Esophagus squamous epithelium (tissue), 5 donors: ENCODE measurements at regions not wholly inside any gene's neighbourhood (a gene's known extent, or its start where the extent isn't known, plus 50 kb on each side); places are given as distances from the start of the nearest gene placed in this dataset.

Experiments used
- DNase-seq: peaks from one replicate; lab custom pipeline; 2025; lab: John Stamatoyannopoulos, UW
- H3K27ac ChIP-seq, 4 donors: fragments of 200-600 bp; sonication (generic); one replicate each; pipeline ENCODE4 v1.5.1; 2016 to 2019; ENCODE audit warnings: mild to moderate bottlenecking in 1 of 4
- H3K27me3 ChIP-seq, 4 donors: fragments of 200-600 bp; sonication (generic); 1 replicate in 3 of 4; 2 replicates in 1 of 4; pipeline versions ENCODE4 v1.5.1 to v1.6.0; 2017 to 2021; ENCODE audit warnings: antibody characterized with exemption in 1 of 4
- H3K36me3 ChIP-seq, 3 donors: fragments of 200-600 bp; sonication (generic); one replicate each; pipeline ENCODE4 v1.5.1; 2016 to 2019
- H3K4me1 ChIP-seq, 3 donors: fragments of 200-600 bp; sonication (generic); one replicate each; pipeline ENCODE4 v1.5.1; 2017 to 2019
- H3K4me3 ChIP-seq, 4 donors: fragments of 200-600 bp; sonication (generic); 1 replicate in 3 of 4; 2 replicates in 1 of 4; pipeline ENCODE4 v1.5.1; 2016 to 2019; ENCODE audit warnings: mild to moderate bottlenecking in 2 of 4, moderate library complexity in 1 of 4
- H3K9me3 ChIP-seq, 3 donors: fragments of 200-600 bp; sonication (generic); one replicate each; pipeline ENCODE4 v1.5.1; 2016 to 2019
- POLR2A ChIP-seq, 4 donors: fragments of 450-650 bp; IDR thresholded peaks; one replicate each; pipeline ENCODE4 v1.6.1; 2017; ENCODE audit warnings: antibody characterized with exemption in 4 of 4, mild to moderate bottlenecking in 4 of 4, moderate library complexity in 3 of 4
- WGBS, 2 donors: methylation state at CpG; one replicate each; pipeline ENCODE4 v1.1.5; 2018; 5-methylcytosine and 5-hydroxymethylcytosine counted together
- intact Hi-C: fragments of 100-400 bp; cut with DNase I; formaldehyde crosslinking; loops from one replicate; pipeline ENCODE4 v1.15.0; 2022
- TF ChIP-seq, protein P1 (sequence below), 6 experiments: fragments of 450-650 bp in 4 of 6; fragments of 200-600 bp in 2 of 6; sonication (generic) in 2 of 6; IDR thresholded peaks; one replicate each; pipeline ENCODE4 v1.5.1; 2016 to 2019; ENCODE audit warnings: antibody characterized with exemption in 6 of 6, mild to moderate bottlenecking in 4 of 6, moderate library complexity in 4 of 6
- donor health status: DM: yes; HTN: yes; CAD: no.

DNA sequence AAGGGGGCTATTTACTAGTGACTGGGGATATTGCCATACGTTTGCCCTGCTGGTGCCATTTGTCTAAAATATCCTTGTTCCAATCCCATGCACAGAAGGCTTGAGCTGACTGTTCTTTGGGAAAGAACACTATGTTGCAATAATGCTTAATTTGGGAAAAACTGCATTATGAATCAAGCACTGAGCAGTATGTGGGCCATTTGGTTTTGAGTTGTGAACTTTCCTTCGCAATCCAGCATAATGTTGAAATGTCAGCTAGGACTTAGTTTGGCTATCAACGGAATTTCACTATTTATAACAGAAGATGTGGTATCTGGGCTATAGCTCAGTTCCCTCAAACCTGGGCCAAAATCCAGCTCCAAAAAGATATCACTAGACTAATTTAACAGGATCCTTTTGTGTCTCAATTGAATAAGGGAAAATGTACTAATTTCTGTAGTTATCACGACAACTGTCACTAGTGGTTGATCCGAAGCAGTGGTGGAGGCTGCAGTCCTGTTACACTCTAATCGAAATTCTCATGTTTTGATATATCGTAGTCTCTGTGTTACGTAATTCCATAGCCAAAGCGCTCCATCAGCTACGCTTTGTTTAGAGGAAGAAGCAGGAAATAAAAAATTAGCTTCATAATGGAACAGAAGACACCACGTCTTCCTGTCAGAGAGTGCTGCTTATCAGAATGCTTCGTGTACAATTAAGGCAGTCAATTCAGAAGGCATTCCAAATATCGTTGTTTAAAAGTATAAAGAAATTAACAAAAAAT lies 686.8 kb upstream of the SALL3 start:
- Histone ChIP-seq H3K27ac (peak overlapping the region in 2 of 4 donors; percentile 18 to 61), H3K9me3 (no peaks in the 10 kb centered on the region), H3K27me3 (no peaks in the 10 kb centered on the region), H3K4me1 (peaks cover 0 to 12% (median 0%) of the 10 kb centered on the region in 3 donors), H3K4me3 (peak overlapping the region in 3 of 4 donors; percentile 12 to 55 (median 24)), H3K36me3 (no peaks in the 10 kb centered on the region)
- WGBS, 2 donors = 58 to 64% methylated on average over 13 of the region's 13 CpGs
- intact Hi-C loops = no loop called here
- TF ChIP-seq POLR2A (IDR thresholded peaks at IDR 0.05) = no peak
- TF ChIP-seq, protein P1, sequence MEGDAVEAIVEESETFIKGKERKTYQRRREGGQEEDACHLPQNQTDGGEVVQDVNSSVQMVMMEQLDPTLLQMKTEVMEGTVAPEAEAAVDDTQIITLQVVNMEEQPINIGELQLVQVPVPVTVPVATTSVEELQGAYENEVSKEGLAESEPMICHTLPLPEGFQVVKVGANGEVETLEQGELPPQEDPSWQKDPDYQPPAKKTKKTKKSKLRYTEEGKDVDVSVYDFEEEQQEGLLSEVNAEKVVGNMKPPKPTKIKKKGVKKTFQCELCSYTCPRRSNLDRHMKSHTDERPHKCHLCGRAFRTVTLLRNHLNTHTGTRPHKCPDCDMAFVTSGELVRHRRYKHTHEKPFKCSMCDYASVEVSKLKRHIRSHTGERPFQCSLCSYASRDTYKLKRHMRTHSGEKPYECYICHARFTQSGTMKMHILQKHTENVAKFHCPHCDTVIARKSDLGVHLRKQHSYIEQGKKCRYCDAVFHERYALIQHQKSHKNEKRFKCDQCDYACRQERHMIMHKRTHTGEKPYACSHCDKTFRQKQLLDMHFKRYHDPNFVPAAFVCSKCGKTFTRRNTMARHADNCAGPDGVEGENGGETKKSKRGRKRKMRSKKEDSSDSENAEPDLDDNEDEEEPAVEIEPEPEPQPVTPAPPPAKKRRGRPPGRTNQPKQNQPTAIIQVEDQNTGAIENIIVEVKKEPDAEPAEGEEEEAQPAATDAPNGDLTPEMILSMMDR (IDR thresholded peaks at IDR 0.05) = no peak
- no peak for DNase-seq

DNA sequence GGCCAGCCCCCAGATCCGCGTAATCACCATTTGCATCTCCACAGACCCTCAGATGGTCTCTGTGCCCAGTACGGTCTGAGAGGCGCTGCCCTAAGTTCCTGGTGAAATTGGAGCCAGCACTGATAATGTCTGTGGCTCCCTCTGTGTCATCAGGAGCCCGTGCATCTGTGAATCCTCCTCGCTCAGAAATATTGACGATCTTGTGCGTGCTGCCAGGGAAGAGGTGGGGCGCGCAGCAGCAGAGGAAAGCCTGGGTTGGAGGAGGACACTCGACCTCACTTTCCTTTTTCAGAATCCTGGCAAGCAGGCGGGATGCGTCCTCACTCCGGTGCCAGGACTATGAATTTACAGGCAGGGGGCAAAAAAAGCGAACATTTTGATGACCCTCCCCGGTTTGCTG lies 686.1 kb upstream of the SALL3 start:
- 52 to 64% methylated on average over 12 to 16 of the region's 16 CpGs for WGBS, 2 donors
- H3K27ac ChIP-seq = peak overlapping the region in 2 of 4 donors; percentile 18 to 61
- TF ChIP-seq, protein P1 (IDR thresholded peaks at IDR 0.05) = no peak
- no peak for TF ChIP-seq POLR2A (IDR thresholded peaks at IDR 0.05)
- no peaks in the 10 kb centered on the region for H3K27me3 ChIP-seq
- H3K36me3 ChIP-seq = no peaks in the 10 kb centered on the region
- H3K4me3 ChIP-seq = peak overlapping the region in 3 of 4 donors; percentile 12 to 55 (median 24)
- no peak for DNase-seq
- intact Hi-C loops = no loop called here
- H3K4me1 ChIP-seq = peaks cover 0 to 12% (median 0%) of the 10 kb centered on the region in 3 donors
- H3K9me3 ChIP-seq = no peaks in the 10 kb centered on the region

DNA sequence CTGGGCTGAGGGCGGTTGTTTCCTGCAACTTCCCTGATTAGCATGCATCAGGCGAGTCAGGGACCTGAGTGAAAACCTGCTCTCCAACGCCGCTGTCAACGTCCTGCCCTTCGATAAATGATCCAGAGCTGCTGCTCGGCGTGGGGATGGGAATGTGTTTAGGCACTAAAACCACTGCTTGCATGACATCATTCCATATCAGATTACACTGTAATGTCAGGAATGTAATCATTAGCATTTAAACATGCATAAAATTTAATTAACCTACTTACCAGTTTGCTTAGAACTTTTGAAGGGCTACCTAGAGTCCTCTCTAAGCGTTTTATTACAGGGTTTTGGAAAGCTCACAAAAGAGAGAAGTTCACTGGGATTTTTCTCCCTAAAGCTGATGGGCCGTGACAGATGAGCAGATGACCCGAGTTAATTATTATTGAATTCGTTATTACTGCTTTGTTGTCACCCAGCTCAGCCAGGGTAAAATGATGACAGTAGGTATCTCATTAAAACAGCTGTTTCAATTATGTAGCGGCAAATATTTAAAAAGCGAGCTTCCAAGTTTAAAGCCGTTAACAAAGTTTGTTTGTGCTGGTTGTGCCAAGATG lies 685.6 kb upstream of the SALL3 start:
- Histone ChIP-seq H3K9me3 (no peaks in the 10 kb centered on the region), H3K4me1 (peaks cover 0 to 12% (median 0%) of the 10 kb centered on the region in 3 donors), H3K27ac (peak overlapping the region in 2 of 4 donors; percentile 18 to 61), H3K36me3 (no peaks in the 10 kb centered on the region), H3K27me3 (no peaks in the 10 kb centered on the region), H3K4me3 (peak overlapping the region in 3 of 4 donors; percentile 12 to 55 (median 24))
- intact Hi-C loops = no loop called here
- WGBS, 2 donors = 54 to 62% methylated on average over 15 of the region's 15 CpGs
- DNase-seq = no peak
- TF ChIP-seq, protein P1 (IDR thresholded peaks at IDR 0.05) = no peak

DNA sequence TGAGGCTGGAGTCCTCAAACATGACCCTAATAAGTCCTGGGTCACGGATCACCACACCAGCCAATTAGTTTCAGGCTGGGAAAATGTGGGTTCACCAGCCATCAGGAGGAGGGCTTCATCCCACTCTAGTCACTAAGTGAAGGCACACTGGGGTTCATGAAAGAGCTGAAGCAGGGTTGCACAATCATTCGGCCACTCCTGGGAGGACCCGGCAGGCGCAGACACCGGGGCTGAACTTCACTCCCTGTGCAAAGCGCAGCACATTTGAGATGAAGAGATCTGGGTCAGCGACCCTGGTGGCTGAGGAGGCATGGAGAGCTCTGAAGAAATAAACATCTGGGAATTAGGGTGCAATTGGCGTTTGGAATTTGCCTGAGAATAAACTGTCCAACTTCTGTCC lies 684.4 kb upstream of the SALL3 start:
- 56 to 61% methylated on average over 2 to 3 of the region's 8 CpGs for WGBS, 2 donors
- H3K27ac ChIP-seq = peak overlapping the region in 1 of 4 donors; percentile 18
- H3K4me1 ChIP-seq = peaks cover 0 to 12% (median 0%) of the 10 kb centered on the region in 3 donors
- no peak for DNase-seq
- no peaks in the 10 kb centered on the region for H3K27me3 ChIP-seq
- H3K9me3 ChIP-seq = no peaks in the 10 kb centered on the region
- H3K4me3 ChIP-seq = no peak overlapping the region
- intact Hi-C loops = no loop called here
- H3K36me3 ChIP-seq = no peaks in the 10 kb centered on the region
- TF ChIP-seq, protein P1 (IDR thresholded peaks at IDR 0.05) = no peak
- no peak for TF ChIP-seq POLR2A (IDR thresholded peaks at IDR 0.05)

DNA sequence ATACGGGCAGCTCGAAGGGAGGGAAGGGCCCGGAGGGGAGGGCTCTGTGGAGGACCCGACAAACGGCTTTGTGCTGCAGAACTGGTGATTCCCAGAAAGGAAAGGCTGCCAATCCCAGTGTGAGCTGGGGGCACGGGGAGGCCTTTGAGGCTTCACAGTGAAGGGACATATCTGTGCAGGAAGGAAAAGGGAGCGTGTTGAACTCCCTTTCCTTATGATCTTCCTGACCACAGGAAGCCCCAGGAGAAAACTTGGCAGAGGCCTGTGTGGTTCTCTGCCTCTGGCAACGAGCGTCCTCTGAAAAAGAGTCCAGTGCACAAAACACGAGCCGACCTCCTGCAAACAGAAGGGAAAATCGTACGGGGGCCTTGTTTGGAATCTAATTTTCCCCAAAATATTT lies 683.5 kb upstream of the SALL3 start:
- H3K4me3 ChIP-seq = no peak overlapping the region
- no peaks in the 10 kb centered on the region for H3K9me3 ChIP-seq
- H3K27ac ChIP-seq = no peak overlapping the region
- intact Hi-C loops = no loop called here
- H3K4me1 ChIP-seq = peaks cover 0 to 12% (median 0%) of the 10 kb centered on the region in 3 donors
- H3K36me3 ChIP-seq = no peaks in the 10 kb centered on the region
- TF ChIP-seq, protein P1 (IDR thresholded peaks at IDR 0.05) = no peak
- no peak for TF ChIP-seq POLR2A (IDR thresholded peaks at IDR 0.05)
- DNase-seq = no peak
- no peaks in the 10 kb centered on the region for H3K27me3 ChIP-seq
- 71 to 83% methylated on average over 8 to 13 of the region's 13 CpGs for WGBS, 2 donors
